SHP77 (cell line): ENCODE measurements at regions not wholly inside any gene's neighbourhood (a gene's known extent, or its start where the extent isn't known, plus 50 kb on each side); places are given as distances from the start of the nearest gene placed in this dataset.
A peak's percentile ranks its signal among the peaks of the same experiment; 100 is the strongest.
"Not testable (repeated sequence)": the region's sequence is repeated elsewhere in the genome, so short reads cannot be mapped to it uniquely, and the experiment has no call there.

Experiments
- DNase-seq, 2 experiments: peaks; one replicate each; lab custom pipeline; 2025; lab: John Stamatoyannopoulos, UW

GRCh38 chr6:112651239-112651638, 304.1 kb downstream of the RFPL4B start:
- DNase-seq, result no peak

- DNase-seq, result no peak
Observed at GRCh38 chr6:112659912-112660311, 312.8 kb downstream of the RFPL4B start.

GRCh38 chr6:112660626-112661025, 313.5 kb downstream of the RFPL4B start:
- no peak for DNase-seq

GRCh38 chr6:112663698-112664097, 316.6 kb downstream of the RFPL4B start:
- no peak for DNase-seq

- no peak for DNase-seq
Observed at GRCh38 chr6:112665114-112665513, 318.0 kb downstream of the RFPL4B start.

- no peak for DNase-seq
Observed at GRCh38 chr6:112665815-112666214, 318.7 kb downstream of the RFPL4B start.

- no peak for DNase-seq
Observed at GRCh38 chr6:112667427-112667826, 320.3 kb downstream of the RFPL4B start.

- no peak for DNase-seq
Observed at GRCh38 chr6:112680091-112680490, 333.0 kb downstream of the RFPL4B start.

- DNase-seq, result no peak
Observed at GRCh38 chr6:112682071-112682470, 334.9 kb downstream of the RFPL4B start.

- no peak for DNase-seq
Observed at GRCh38 chr6:112683106-112683505, 336.0 kb downstream of the RFPL4B start.

- no peak for DNase-seq
Observed at GRCh38 chr6:112683926-112684325, 336.8 kb downstream of the RFPL4B start.

- not testable (repeated sequence) for DNase-seq
Observed at GRCh38 chr6:112685521-112686220, 338.5 kb downstream of the RFPL4B start.

- DNase-seq, result peak; percentile 28 to 55
Observed at GRCh38 chr6:112688487-112689165, 341.5 kb downstream of the RFPL4B start.

- DNase-seq, result not testable (repeated sequence)
Observed at GRCh38 chr6:112689183-112689858, 342.2 kb downstream of the RFPL4B start.

- DNase-seq, result peak in 1 of 2 experiments; percentile 8
Observed at GRCh38 chr6:112690497-112691202, 343.5 kb downstream of the RFPL4B start.

- no peak for DNase-seq
Observed at GRCh38 chr6:112691289-112691688, 344.2 kb downstream of the RFPL4B start.

GRCh38 chr6:112695001-112695400, 347.9 kb downstream of the RFPL4B start:
- DNase-seq, result peak; percentile 47 to 57

- no peak for DNase-seq
Observed at GRCh38 chr6:112697265-112697664, 350.1 kb downstream of the RFPL4B start.

GRCh38 chr6:112701201-112701600, 354.1 kb downstream of the RFPL4B start:
- peak in 1 of 2 experiments; percentile 48 for DNase-seq

GRCh38 chr6:112710710-112711109, 363.6 kb downstream of the RFPL4B start:
- no peak for DNase-seq

GRCh38 chr6:112713402-112713801, 366.3 kb downstream of the RFPL4B start:
- DNase-seq, result no peak

- no peak for DNase-seq
Observed at GRCh38 chr6:112717401-112717800, 370.3 kb downstream of the RFPL4B start.
